ENCODE measurements at regions not wholly inside any gene's neighbourhood (a gene's known extent, or its start where the extent isn't known, plus 50 kb on each side); places are given as distances from the start of the nearest gene placed in this dataset.

DNA sequence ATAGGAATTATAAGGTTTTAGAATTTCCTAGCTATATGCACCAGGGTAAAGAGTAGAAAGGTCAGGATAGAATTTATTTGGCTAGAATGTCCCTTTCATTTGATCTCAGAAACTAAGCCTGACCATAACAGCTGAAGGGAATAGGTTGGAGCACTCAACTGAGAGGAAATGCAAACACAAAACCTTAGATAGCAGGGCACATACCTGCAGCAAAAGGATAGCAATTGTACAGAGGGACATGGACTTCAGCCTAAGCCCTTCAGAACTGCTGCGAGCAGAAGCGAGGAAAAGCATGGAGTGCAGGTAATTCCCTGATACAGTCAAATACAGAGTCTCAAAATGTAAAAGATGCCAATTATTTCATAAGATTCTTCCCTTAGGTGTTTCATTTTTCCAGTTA is 211.0 kb upstream of the DDI1 start:
- TF ChIP-seq, protein P1, sequence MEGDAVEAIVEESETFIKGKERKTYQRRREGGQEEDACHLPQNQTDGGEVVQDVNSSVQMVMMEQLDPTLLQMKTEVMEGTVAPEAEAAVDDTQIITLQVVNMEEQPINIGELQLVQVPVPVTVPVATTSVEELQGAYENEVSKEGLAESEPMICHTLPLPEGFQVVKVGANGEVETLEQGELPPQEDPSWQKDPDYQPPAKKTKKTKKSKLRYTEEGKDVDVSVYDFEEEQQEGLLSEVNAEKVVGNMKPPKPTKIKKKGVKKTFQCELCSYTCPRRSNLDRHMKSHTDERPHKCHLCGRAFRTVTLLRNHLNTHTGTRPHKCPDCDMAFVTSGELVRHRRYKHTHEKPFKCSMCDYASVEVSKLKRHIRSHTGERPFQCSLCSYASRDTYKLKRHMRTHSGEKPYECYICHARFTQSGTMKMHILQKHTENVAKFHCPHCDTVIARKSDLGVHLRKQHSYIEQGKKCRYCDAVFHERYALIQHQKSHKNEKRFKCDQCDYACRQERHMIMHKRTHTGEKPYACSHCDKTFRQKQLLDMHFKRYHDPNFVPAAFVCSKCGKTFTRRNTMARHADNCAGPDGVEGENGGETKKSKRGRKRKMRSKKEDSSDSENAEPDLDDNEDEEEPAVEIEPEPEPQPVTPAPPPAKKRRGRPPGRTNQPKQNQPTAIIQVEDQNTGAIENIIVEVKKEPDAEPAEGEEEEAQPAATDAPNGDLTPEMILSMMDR (conservative IDR thresholded peaks at IDR 0.05), result no peak
- no peak overlapping the region for H3K27ac ChIP-seq

DNA sequence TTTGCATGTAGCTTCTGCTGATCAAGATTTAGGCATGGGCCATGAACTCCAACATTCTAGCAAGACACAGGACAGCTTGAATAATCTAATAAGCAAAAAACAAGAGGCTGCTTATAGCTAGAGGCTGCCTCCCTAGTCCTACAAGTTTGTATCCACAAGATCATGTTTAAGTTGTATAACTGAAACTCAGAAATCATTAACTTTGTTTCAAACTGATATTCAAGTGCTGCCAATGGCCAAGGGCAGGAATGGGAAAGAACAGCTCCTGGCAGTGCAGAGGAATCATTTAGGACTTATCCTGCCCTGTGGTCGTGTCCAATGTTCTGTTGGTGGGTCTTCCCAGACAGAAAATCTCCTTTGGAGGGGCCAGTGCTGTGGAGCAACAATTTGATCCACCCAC is 209.6 kb upstream of the DDI1 start:
- TF ChIP-seq, protein P1 (conservative IDR thresholded peaks at IDR 0.05), result no peak
- no peak overlapping the region for H3K27ac ChIP-seq

DNA sequence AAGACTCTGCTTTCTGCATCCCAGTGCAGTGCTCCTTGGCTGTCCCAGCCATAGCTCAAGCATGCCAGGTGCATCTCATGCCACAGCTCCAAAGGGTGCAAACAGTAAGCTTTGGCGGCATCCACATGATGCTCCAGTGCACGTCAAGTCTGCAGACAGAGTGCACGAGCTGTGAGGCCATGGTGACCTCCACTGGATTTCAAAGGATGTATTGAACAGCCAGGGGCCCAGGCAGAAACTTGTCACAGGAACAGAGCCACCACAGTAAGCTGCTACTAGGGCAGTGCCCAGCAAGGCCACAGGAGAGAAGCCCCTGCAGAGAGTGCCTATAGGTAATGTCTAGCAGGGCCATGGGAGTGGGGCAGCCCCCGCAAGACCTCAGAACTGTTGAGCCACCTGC is 206.8 kb upstream of the DDI1 start:
- no peak overlapping the region for H3K27ac ChIP-seq
- TF ChIP-seq, protein P1 (conservative IDR thresholded peaks at IDR 0.05), result no peak

DNA sequence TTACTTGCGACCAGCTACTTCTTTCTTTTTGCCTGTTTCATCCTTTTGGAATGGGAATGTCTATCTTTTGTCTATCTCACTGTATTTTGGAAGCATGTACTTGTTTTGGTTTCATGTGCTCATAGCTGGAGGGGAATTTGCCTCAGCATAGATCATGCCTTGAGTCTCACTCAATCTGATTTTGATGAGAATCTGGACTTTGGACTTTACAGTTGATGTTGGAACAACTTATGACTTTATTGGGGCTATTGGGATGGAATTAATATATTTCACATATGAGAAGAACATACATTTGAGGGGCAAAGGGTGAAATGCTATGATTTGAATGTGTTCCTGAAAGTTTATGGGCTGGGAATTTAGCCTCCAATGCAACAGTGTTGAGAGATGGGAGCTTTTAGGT is 206.2 kb upstream of the DDI1 start:
- TF ChIP-seq, protein P1 (conservative IDR thresholded peaks at IDR 0.05), result no peak
- H3K27ac ChIP-seq, result no peak overlapping the region

DNA sequence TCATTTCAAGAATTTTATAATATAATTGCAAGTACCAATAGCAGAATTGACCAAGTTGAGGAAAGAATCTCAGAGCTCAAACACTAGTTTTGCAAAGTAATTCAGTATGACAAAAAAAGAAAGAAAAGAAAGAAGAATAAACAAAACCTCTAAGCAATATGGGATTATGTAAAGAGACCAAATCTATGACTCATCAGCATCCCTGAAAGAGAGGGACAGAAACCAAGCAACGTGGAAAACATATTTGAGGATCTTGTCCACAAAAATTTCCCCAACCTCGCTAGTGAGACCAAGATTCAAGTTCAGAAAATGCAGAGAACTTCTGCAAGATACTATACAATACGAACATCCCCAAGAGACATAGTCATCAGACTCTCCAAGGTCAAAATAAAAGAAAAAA is 203.7 kb upstream of the DDI1 start:
- TF ChIP-seq, protein P1 (conservative IDR thresholded peaks at IDR 0.05), result no peak
- H3K27ac ChIP-seq, result no peak overlapping the region

DNA sequence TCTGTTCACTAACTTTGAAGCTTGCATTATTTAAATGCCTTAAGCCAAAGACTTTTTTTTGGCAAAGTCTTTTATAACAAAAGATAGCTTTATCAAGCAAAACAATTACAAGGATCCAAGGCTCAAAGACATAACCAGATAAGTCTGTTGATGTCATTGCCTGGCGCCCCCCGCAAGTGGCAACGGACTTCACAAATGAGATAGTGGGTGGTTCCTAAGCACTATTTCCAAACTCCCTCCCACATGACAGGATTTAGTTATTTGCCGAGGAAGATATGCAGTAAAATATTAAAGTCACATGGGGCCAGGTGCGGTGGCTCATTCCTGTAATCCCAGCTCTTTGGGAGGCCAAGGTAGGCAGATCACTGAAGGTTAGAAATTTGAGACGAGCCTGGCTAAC is 194.2 kb upstream of the DDI1 start:
- H3K27ac ChIP-seq, result no peak overlapping the region

DNA sequence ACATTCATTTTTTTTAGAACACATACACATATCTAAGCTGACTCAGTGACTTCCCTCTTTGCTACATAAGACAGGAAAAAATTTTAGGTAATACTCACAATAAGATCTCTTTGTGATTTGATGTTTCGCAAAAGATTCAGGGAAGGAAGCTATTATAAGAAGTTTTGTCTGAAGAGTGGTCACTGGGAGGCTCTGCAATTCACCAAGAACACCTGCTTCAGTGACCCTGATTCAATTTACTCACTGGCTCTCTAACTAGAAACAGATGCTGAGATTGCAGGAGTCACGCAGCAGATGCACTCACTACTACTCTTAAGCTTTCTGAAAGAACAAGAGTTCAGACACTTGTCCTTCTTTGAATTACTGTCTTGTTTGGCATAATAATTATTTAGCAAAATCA is 193.6 kb upstream of the DDI1 start:
- no peak overlapping the region for H3K27ac ChIP-seq
- TF ChIP-seq, protein P1 (conservative IDR thresholded peaks at IDR 0.05), result no peak

More for the DNA sequence above, 194.2 kb upstream of the DDI1 start:
- TF ChIP-seq, protein P1 (conservative IDR thresholded peaks at IDR 0.05), result no peak
